ENCODE measurements at regions not wholly inside any gene's neighbourhood (a gene's known extent, or its start where the extent isn't known, plus 50 kb on each side); places are given as distances from the start of the nearest gene placed in this dataset.

- no peak for DNase-seq (ENCODE audit: low read depth)
Measured at GRCh38 chr7:36100226-36100625, 52.8 kb upstream of the EEPD1 start.

GRCh38 chr7:36100634-36101033, 52.4 kb upstream of the EEPD1 start:
- no peak for DNase-seq (ENCODE audit: low read depth)
